ENCODE measurements at regions not wholly inside any gene's neighbourhood (a gene's known extent, or its start where the extent isn't known, plus 50 kb on each side); places are given as distances from the start of the nearest gene placed in this dataset.

DNA sequence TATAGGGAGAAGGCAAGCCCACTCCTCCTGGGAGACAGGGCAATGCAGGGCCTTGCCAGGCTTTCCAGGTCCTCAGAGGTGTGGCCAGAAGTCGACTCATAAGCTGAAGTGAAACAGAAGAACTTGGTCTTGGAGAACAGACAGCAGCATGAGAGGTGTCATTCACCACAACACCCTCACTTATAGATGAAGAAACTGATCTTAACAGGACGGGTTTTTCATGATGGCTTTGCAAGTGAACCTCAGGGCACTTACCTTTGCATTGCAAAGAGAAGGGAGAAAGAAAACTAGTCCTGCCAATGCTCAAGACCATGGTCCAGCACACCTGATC, 198.8 kb downstream of the CYRIA start:
- no peak for DNase-seq (ENCODE audit: extremely low read depth, low read depth, low spot score)

DNA sequence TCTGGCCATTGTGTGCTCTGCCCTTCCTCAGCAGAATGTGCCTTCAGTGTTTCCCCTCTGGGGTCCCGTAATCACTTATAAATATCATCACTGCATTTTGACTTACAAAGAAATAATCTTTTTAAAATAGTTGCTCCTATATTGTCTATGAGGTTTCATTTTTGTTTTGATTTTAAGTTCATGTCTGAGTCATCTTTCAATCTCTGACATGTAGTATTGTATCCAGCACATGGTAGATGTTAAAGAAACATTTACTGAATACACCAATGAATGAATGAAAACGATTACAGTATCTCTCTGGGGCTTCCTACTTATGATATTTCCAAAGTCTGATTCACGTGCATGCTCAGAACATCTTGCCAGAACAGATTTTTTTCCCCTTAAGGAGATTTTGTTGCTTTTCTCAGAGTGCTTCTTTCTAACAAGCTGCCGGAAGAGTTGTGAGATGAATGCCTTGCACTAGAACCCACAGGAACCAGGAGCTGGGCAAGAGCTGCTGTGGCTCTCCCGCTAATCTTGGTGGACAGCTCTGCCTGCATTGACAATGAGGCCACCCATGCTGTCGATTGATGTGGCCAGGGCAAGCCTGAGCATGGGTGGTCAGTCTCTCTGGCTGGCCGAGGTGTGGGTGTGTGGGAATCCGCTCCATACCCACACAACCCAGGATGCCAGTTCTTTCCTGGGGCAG, 199.4 kb downstream of the CYRIA start:
- no peak for DNase-seq (ENCODE audit: extremely low read depth, low read depth, low spot score)

DNA sequence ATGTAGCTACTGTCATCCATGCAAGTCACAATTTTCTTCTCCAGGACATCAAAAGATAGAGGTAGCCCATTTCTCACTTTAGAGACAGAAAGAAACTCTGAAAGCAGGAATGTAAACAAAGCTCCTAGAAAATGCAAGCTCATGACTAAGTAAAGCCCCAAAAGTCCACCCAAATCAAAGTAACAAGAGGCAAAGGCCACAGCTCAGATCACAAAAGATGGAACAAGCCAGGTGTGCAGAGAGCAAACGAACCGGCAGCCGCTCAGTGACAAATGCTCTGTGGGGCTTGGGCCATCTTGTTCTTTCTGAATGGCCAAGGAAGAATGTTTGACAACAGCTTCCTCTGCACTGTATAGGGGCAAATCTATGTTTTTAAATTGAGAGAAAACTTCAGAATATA, 201.0 kb downstream of the CYRIA start:
- no peak for DNase-seq (ENCODE audit: extremely low read depth, low read depth, low spot score)

DNA sequence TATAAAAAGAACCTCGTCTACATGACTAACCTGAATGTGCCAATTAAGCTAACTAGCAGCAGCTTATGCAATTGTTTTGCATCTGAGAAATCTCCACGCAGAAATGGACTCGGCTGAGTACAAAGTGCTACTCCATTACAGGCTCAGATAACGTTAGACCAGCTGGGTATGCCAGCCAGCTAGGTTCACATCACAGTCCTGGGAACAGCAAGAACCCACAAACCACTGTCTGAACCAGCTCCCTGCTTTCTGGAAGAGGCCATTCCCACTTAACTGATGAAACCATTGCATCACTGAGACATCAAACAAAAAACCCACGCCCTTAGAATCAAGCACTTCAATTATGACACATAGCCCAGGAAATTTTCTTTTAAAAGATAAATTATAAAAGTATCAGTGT, 202.7 kb downstream of the CYRIA start:
- DNase-seq (ENCODE audit: extremely low read depth, low read depth, low spot score) = no peak

DNA sequence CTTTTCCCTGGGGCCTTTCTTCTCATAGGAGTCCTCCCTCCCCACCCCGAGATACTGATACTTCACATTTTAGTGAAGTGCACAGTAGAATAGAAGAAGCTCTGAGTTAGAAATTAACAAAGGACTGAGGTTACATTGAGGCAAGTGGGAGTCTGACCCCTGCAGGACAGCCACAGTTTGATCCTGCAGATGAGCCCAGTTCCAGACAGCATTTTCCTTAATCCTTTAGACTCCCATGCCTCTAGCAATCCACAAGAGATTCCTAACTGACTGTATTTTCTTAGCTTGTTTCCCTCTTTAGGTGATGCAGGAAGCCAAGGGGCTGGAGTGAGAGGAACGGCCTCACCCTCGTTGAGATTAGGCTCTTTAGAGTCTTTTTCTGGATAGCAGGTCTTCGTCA, 204.0 kb downstream of the CYRIA start:
- no peak for DNase-seq (ENCODE audit: extremely low read depth, low read depth, low spot score)

DNA sequence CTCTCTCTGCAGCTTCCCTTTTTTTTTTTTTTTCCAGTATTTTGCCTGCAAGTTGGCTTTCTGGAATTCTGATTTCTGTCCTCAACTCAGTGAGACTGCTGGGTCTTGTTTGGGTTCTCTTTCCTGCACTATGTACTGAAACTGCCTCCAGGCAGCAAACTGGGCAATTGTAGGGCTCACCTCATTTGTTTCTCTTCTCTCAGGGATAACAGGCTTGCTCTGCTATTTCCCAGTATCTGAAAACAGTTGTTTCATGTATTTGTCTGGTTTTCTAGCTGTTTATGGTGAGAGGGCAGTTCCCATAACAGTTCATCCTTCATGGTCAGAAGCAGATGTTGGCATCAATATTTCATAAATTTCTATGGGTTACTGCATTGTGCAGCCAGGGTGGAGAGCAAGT, 206.0 kb downstream of the CYRIA start:
- DNase-seq (ENCODE audit: extremely low read depth, low read depth, low spot score) = no peak

DNA sequence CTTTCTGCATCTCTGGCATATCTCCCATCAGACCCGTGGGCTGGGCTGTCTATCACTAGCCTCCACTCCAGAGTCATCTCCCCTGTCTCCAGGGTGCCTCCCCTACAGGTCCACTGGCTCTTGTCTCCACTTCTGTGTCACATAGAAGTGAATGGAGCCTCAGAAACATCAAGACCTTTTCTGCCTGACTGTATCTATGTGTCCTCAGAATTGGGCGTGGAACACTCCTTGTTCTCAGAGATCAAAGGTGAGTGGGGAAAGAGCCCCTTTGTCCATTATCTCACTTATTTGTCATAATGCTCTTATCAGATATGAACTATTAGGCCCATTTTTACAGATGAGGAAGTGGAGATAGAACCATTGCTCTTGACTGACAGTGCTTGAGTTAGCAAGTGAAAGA, 211.0 kb downstream of the CYRIA start:
- DNase-seq (ENCODE audit: extremely low read depth, low read depth, low spot score) = no peak

DNA sequence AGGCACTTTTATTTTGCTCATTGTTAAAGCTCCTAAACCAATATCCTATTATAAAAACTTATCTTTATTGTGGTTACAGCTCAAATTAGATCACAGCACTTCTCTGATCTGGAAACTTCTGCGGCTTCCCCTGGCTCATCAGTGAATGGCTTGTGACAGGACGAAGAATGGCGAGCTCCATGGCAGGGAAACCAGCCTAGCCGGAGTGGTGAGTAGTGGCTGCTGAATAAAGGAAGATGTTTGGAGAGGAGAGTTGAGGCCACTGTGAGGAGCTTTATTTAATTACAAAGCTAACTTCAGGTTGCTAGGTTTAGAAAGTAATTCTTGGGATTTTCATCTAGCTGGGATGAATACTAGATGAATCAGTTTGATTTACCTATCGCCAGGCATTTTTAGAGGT, 213.5 kb downstream of the CYRIA start:
- DNase-seq (ENCODE audit: extremely low read depth, low read depth, low spot score) = no peak

DNA sequence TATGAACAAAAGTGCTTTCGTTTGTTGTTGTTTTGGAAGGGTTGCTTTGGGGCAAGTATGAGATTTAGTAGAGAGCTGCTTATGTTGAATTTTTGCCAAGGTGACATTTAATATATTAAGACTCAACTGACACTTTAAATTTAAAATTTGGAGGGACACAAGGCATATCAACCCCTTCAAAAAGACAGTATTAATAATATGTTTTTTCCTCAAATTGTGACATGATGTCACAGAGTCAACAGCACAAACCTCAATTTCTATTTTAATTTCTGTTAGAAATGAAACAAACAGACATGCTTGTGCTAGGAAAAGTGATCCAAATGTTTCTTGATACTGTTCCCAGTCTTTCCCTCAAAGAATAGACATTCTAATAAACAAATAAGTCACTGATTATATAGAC, 218.9 kb downstream of the CYRIA start:
- DNase-seq (ENCODE audit: extremely low read depth, low read depth, low spot score) = no peak

DNA sequence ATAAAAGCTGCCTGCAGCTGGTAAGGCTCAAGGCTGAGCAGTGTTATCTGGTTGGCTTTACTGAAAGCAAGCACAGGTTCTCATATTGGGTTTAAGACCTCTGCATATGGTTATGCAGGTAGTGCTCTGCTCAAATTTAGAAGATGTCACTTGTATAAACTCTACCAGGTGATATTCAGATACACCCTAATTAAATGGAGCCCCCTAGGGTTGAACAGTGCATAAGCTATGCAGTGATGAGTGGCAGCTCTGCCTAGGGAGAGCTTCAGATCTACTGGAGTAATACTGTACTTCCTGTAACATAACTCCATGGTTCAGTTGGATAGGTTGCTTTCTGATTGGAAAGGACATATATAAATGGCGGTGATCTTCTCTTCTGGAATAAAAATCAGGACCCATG, 222.7 kb downstream of the CYRIA start:
- DNase-seq (ENCODE audit: extremely low read depth, low read depth, low spot score) = no peak

DNA sequence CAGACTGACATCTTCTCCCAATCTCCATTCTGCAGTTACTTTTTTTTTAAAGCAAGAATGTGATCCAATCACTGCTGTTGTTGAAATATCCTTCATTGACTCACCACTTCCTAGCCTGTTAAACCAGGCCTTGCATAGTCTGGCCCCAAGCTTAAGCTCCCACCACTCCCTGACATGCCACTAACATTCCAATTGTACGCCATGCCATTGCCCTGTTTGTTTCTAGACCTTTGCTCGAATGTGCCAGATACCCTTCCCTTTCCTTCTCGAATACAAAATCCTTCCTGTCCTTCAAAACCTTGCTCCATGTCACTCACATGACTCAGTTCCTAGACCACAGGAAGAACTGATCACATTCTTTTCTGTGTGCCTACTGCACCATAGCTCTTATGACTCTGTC, 224.2 kb downstream of the CYRIA start:
- no peak for DNase-seq (ENCODE audit: extremely low read depth, low read depth, low spot score)

DNA sequence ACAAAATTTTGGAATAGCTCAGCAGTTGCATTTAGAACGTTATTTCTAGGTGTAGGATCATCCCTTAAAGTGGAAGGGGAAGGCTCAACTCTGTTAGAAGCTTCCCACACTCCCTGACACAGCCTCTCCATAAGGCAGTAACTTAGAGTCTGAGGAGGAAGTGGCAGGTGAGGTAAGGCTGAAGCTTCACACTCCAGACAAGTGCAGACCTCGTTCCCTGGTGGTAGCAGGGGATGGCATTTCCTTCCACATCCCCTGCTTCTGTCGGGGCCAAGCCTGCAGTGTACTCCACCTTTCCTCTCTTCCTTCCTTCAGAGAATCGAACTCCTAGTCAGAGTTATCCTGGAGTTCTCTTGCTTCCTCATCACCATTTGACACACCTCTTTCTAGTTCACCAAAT, 224.7 kb downstream of the CYRIA start:
- DNase-seq (ENCODE audit: extremely low read depth, low read depth, low spot score) = no peak

DNA sequence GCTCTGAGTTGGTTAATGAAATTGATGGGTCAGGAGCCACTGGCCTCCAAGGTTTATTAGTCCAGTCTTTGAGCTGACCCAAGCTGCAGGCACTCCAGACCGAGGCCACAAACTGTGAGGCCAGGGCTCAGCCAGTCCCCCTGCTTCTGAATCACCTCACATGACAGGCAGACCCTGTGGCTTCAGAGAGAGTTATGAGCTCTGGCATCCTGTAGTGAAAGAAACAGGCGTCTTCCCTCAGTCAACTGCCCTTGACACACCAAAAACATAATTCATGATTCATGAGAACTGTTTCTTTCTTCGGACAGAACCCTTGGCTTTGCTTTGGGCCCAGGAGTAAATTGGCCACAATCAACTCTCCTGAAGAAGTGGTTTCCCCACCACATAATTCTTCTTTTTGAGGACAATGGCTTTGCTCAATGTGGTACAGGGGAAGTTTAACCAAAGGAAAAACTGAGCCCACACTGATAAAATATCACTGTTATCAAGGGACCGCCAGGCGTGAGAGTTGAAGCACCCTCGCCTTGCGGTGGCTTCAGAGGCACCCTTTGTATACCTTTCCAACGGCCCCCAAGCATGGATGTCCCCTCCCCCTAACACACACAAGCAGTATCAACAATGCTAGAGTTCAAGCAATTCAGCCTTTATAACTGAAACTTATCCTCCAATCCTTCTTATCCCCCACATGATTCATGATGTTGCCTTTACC, 226.9 kb downstream of the CYRIA start:
- no peak for DNase-seq (ENCODE audit: extremely low read depth, low read depth, low spot score)

DNA sequence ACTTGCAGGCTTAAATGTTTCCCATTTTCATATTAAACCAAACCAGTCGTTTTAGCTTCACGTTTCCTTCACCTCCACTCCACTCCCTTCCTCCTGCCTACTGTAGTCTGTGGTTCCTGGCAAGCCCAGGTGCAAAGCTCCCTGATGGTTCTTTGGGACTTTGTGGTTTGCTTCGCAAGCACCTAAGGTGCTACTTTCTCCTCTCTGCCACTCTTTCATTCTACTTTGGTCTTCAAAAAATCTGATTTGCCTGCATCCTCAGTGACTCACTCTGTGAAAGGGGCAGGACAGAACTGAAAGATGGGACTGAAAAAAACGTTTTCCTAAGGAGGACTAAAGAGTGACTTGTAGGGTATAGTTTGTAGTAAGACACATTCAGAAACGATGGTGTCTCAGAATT, 228.4 kb downstream of the CYRIA start:
- no peak for DNase-seq (ENCODE audit: extremely low read depth, low read depth, low spot score)

DNA sequence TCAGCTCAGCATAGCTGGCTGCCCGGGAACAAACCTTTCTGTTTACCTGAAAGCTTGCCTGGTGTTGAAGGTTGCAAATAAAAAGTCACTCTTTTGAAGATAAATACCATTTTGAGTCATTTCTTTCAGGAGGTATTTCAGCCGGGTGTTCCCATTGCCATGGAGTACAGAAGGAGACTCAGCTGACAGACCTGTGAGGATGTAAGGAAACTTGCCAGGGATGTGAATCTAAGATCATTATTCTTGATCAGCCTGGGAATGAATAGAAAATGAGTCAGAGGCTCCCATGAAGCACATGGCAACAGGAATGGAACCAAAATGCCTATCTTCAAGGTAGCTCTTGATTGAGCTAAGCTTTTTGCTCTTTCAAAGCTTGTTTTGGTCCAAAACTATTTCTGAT, 231.2 kb downstream of the CYRIA start:
- no peak for DNase-seq (ENCODE audit: extremely low read depth, low read depth, low spot score)

DNA sequence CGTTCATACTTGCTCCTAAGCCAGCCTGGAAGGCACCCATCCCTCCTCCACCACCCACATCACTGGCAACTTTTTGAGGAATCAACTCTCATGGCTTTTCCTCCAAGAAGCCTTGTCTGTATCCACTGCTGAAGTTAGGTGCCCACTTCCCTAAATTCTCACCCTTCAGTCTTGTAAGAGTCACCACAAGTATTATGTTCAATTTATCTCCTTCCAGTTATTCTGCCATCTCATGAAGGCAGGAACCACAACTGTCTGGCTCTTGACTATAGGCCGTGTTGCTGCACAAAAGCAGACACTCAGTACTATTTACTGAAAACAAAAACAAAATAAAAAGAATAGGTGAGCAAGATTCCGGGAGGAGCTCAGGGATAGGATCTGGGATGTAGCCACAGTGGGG, 234.8 kb downstream of the CYRIA start:
- DNase-seq (ENCODE audit: extremely low read depth, low read depth, low spot score) = no peak

DNA sequence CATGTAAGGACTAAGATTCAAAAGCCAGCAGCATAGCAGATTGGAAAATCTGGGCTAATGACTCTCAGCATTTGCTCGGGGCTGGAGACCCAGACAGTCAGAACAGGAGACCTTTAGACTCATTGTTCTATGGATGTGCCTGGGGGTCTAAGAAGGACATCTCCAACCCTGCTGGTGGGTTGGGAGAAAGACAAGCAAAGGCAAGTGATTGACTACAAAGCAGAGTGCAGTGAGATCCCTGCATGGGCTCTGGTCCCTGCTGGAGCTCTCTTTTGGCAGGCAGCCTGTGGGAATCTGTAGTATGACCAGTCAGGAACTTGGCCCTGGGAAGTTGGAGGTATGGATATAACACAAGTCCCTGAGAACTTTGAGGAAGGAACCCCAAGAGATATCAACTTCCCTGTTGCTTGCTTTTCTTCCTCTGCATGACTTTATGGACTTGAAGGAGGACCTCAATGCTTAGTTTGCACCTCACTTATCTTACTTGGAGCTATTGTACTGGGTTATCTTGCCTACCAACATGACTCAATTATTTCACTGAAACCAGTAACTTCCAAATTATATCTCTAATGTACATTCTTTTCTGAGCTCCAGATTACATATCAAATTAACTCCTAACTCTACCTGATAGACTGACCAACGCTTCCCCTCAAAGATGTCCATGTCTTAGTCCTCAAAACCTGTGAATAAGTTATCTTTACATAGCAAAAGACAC, 236.0 kb downstream of the CYRIA start:
- no peak for DNase-seq (ENCODE audit: extremely low read depth, low read depth, low spot score)

DNA sequence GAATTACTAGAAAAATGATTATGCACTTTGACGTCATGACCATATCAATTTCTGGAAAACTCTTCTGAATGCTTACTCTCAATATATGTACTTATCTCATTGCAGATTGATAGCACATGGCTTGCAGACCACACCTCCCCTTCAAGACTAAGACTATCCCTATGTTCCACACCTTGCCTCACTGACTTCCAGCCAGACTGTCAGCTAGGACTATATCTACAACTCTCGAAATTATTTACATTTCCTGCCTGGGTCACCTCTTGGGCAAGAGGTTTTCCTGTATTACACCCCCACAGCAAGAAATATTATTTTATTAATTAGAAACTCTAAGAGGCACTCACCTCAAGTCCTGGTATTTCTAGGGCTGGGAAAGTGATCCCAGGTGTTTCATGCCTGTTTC, 236.6 kb downstream of the CYRIA start:
- DNase-seq (ENCODE audit: extremely low read depth, low read depth, low spot score) = no peak

DNA sequence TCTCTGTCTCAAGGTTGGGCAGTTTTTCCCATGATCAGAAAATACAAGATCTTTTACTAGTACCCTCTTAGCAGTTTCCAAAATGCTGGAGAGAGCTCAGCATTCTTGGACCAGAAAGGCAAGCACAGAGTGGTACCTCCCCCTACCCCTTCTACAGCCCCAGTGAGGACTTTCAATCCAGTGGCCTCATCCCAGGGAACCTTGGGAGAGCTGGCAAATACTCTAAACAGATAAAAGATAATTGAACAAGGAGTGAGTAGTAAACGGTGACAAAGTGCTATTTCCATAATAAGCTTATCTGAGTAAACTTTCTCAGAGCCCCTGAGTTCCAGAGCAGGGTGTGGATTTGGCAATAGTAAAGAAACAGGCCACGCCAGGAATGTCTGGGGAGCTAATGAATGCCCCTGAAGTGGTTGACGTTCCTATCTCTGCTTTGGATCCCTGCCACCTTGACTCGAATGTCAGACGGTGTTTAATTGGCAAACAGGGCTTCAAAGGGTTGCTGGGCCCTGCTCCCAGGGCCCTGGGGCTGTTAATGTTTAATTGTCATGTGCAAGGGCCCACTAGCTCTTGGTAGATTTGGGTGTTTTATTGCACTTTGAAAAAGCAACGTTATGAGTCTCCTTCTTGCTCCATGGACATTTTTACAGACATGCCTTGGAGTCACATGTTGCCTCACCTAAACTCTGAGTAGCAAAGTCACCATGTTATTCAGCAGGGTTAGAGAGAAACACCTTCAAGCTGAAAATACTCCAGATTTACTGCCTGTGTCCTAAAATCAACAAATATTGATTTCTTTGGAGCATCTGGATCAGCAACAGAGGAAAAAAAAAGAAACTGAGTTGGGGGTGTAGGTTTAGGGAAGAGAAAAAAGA, 239.9 kb downstream of the CYRIA start:
- no peak for DNase-seq (ENCODE audit: extremely low read depth, low read depth, low spot score)

DNA sequence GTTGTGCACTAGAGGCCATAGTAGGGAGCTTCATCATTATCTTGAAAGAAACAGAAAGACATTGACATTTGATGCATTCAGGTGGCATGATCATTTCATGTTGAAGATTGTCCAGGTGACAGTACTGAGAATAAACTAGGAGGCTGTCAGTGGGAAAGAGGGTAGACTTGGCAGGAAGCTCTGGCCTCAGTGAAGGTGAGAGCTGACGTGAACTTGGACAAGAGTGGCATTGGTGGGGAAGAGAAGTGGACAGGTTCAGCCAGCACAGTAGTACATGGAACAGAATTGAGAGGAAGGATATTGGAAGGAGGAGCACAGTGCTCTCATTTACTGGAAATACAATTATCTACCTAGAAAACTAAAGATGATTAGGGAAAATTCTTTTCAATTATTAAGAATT, 245.2 kb downstream of the CYRIA start:
- DNase-seq (ENCODE audit: extremely low read depth, low read depth, low spot score) = no peak

DNA sequence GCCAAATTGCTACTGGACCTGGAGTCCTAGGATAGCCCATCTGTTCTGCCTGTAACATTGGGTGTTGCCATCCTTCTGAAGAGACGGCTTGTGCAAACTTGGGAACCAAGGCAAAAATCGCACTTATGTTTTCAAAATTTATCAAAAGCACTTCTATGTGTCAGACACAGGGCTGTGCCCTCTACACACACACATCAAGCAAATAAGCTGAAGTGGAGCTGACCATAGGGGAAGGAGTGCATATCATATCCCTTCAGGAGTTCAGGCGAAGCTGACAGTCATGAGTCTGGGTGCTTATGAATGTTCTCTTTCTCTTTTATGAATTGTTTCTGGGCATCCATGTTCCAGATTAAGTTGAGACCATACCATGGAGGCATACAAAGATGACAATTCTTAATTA, 247.9 kb downstream of the CYRIA start:
- DNase-seq (ENCODE audit: extremely low read depth, low read depth, low spot score) = no peak

All from glomerular endothelial cell (primary cell).